HepG2 (cell line): ENCODE measurements at regions not wholly inside any gene's neighbourhood (a gene's known extent, or its start where the extent isn't known, plus 50 kb on each side); places are given as distances from the start of the nearest gene placed in this dataset.

ENCODE experiments used
- CREM ChIP-seq, 2 experiments: sonication (generic) in 1 of 2; formaldehyde crosslinking in 1 of 2; IDR thresholded peaks; 2 replicates each; pipeline versions ENCODE4 v1.4.0 to v1.6.1; 2016 to 2020; ENCODE audit warnings: antibody characterized with exemption in 1 of 2, mild to moderate bottlenecking in 1 of 2, missing genetic modification reagents in 1 of 2
- HDAC6 ChIP-seq: fragments of 200-600 bp; sonication (generic); IDR thresholded peaks from 2 replicates; pipeline ENCODE4 v1.7.0; 2017; ENCODE audit warnings: mild to moderate bottlenecking, antibody characterized with exemption, low read length, low read depth
- MTA3 ChIP-seq: sonication (generic); formaldehyde crosslinking; IDR thresholded peaks from 2 replicates; pipeline ENCODE4 v1.4.0; 2020; ENCODE audit warnings: missing genetic modification reagents
- MXI1 ChIP-seq: IDR thresholded peaks from 3 replicates; pipeline ENCODE4 v1.6.1; 2012; ENCODE audit warnings: low read depth, low read length, inconsistent platforms, borderline replicate concordance
- MZF1 ChIP-seq: sonication (generic); formaldehyde crosslinking; IDR thresholded peaks from 2 replicates; pipeline ENCODE4 v1.8.1; 2023; ENCODE audit warnings: mild to moderate bottlenecking, missing genetic modification reagents, borderline replicate concordance
- NFE2L2 ChIP-seq: fragments of 150-350 bp; IDR thresholded peaks from 2 replicates; pipeline ENCODE4 v1.6.1; 2014; ENCODE audit warnings: low read length
- NFRKB ChIP-seq: fragments of 450-650 bp; IDR thresholded peaks from 2 replicates; pipeline ENCODE4 v1.6.1; 2017
- NR2F2 ChIP-seq: IDR thresholded peaks from 2 replicates; pipeline ENCODE4 v1.6.1; 2012; ENCODE audit warnings: low read depth, inconsistent platforms, borderline replicate concordance
- RFX3 ChIP-seq: IDR thresholded peaks from 2 replicates; pipeline ENCODE4 v1.6.1; 2016; ENCODE audit warnings: missing biosample characterization, missing genetic modification reagents
- RNF2 ChIP-seq: fragments of 450-650 bp; conservative IDR thresholded peaks from 2 replicates; pipeline ENCODE4 v1.6.1; 2016; ENCODE audit warnings: low read depth
- SMARCE1 ChIP-seq: fragments of 450-650 bp; IDR thresholded peaks from 2 replicates; pipeline ENCODE4 v1.6.1; 2017; ENCODE audit warnings: borderline replicate concordance
- TBX3 ChIP-seq: fragments of 450-650 bp; IDR thresholded peaks from 2 replicates; pipeline ENCODE4 v1.6.1; 2017; ENCODE audit warnings: antibody characterized with exemption, mild to moderate bottlenecking, inconsistent platforms, borderline replicate concordance
- TSC22D2 ChIP-seq: sonication (generic); formaldehyde crosslinking; IDR thresholded peaks from 2 replicates; pipeline ENCODE4 v1.5.1; 2020; ENCODE audit warnings: missing genetic modification reagents, mild to moderate bottlenecking, borderline replicate concordance
- U2AF1 ChIP-seq: fragments of 200-400 bp; formaldehyde crosslinking; optimal IDR thresholded peaks from 2 replicates; pipeline ENCODE3; 2017; ENCODE audit warnings: mild to moderate bottlenecking, low read depth, low read length
- ZFP90 ChIP-seq: sonication (generic); formaldehyde crosslinking; IDR thresholded peaks from 2 replicates; pipeline ENCODE4 v1.8.0; 2022; ENCODE audit warnings: missing genetic modification reagents, mild to moderate bottlenecking, inconsistent platforms, borderline replicate concordance
- ZFY ChIP-seq: sonication (generic); formaldehyde crosslinking; IDR thresholded peaks from 2 replicates; pipeline ENCODE4 v1.4.0; 2020; ENCODE audit warnings: missing genetic modification reagents
- ZNF614 ChIP-seq: IDR thresholded peaks from 2 replicates; pipeline ENCODE4 v1.6.1; 2018; ENCODE audit warnings: missing biosample characterization, missing genetic modification reagents, inconsistent platforms, borderline replicate concordance
- ZSCAN20 ChIP-seq: sonication (generic); formaldehyde crosslinking; IDR thresholded peaks from 2 replicates; pipeline ENCODE4 v1.4.0; 2020; ENCODE audit warnings: missing genetic modification reagents, mild to moderate bottlenecking, borderline replicate concordance
- TF ChIP-seq, protein P1 (sequence below): sonication (generic); formaldehyde crosslinking; conservative IDR thresholded peaks from 2 replicates; pipeline ENCODE4 v1.8.0; 2022; ENCODE audit warnings: mild to moderate bottlenecking, moderate library complexity, missing genetic modification reagents
- TF ChIP-seq, protein P2 (sequence below): sonication (generic); formaldehyde crosslinking; IDR thresholded peaks from 2 replicates; pipeline ENCODE4 v1.5.1; 2020; ENCODE audit warnings: missing genetic modification reagents, mild to moderate bottlenecking, borderline replicate concordance
- TF ChIP-seq, protein P3 (sequence below): sonication (generic); formaldehyde crosslinking; IDR thresholded peaks from 2 replicates; pipeline ENCODE4 v1.5.1; 2020; ENCODE audit warnings: mild to moderate bottlenecking, missing genetic modification reagents, borderline replicate concordance
- TF ChIP-seq, protein P4 (sequence below): sonication (generic); formaldehyde crosslinking; IDR thresholded peaks from 2 replicates; pipeline ENCODE4 v1.5.1; 2020; ENCODE audit warnings: mild to moderate bottlenecking, missing genetic modification reagents, moderate library complexity

DNA sequence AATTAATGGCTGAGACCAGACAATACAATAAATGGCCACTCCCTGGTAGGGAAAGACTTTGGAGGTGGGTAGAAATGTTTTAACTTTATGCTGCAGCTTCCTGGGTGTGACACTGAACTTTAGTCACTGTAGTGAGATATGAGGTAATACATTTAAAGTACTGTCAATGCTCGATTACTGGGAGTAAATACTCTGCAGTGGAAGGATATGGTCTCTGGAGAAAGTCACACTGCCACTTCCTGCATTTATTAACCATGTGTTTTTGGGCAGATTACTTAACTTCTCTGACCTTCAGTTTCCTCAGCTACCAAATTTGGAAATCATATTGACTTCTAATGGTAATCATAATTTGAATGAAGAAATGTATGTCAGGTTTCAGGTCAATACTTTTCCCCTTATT, 317.1 kb upstream of the TGFBR2 start (continued):
- TF ChIP-seq, protein P1, sequence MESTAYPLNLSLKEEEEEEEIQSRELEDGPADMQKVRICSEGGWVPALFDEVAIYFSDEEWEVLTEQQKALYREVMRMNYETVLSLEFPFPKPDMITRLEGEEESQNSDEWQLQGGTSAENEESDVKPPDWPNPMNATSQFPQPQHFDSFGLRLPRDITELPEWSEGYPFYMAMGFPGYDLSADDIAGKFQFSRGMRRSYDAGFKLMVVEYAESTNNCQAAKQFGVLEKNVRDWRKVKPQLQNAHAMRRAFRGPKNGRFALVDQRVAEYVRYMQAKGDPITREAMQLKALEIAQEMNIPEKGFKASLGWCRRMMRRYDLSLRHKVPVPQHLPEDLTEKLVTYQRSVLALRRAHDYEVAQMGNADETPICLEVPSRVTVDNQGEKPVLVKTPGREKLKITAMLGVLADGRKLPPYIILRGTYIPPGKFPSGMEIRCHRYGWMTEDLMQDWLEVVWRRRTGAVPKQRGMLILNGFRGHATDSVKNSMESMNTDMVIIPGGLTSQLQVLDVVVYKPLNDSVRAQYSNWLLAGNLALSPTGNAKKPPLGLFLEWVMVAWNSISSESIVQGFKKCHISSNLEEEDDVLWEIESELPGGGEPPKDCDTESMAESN (CRISPR knock-in tag) = no peak
- TF ChIP-seq, protein P2, sequence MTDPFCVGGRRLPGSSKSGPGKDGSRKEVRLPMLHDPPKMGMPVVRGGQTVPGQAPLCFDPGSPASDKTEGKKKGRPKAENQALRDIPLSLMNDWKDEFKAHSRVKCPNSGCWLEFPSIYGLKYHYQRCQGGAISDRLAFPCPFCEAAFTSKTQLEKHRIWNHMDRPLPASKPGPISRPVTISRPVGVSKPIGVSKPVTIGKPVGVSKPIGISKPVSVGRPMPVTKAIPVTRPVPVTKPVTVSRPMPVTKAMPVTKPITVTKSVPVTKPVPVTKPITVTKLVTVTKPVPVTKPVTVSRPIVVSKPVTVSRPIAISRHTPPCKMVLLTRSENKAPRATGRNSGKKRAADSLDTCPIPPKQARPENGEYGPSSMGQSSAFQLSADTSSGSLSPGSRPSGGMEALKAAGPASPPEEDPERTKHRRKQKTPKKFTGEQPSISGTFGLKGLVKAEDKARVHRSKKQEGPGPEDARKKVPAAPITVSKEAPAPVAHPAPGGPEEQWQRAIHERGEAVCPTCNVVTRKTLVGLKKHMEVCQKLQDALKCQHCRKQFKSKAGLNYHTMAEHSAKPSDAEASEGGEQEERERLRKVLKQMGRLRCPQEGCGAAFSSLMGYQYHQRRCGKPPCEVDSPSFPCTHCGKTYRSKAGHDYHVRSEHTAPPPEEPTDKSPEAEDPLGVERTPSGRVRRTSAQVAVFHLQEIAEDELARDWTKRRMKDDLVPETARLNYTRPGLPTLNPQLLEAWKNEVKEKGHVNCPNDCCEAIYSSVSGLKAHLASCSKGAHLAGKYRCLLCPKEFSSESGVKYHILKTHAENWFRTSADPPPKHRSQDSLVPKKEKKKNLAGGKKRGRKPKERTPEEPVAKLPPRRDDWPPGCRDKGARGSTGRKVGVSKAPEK (CRISPR knock-in tag) = no peak
- TF ChIP-seq MZF1 (CRISPR knock-in tag) = no peak
- TF ChIP-seq CREM (IDR thresholded peaks at IDR 0.05) = peak; percentile 72
- no peak for TF ChIP-seq CREM (CRISPR knock-in tag; IDR thresholded peaks at IDR 0.05)
- TF ChIP-seq NFRKB = no peak
- TF ChIP-seq, protein P3, sequence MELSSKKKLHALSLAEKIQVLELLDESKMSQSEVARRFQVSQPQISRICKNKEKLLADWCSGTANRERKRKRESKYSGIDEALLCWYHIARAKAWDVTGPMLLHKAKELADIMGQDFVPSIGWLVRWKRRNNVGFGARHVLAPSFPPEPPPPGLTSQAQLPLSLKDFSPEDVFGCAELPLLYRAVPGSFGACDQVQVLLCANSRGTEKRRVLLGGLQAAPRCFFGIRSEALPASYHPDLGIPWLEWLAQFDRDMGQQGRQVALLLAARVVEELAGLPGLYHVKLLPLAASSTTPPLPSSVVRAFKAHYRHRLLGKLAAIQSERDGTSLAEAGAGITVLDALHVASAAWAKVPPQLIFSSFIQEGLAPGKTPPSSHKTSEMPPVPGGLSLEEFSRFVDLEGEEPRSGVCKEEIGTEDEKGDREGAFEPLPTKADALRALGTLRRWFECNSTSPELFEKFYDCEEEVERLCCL (CRISPR knock-in tag) = no peak
- no peak for TF ChIP-seq U2AF1
- TF ChIP-seq HDAC6 = no peak
- TF ChIP-seq MXI1 = peak; percentile 10; the same call in 1 of the 3 replicates
- no peak for TF ChIP-seq NFE2L2
- no peak for TF ChIP-seq MTA3 (CRISPR knock-in tag)
- no peak for TF ChIP-seq ZNF614 (CRISPR knock-in tag)
- TF ChIP-seq SMARCE1 = no peak
- no peak for TF ChIP-seq ZFP90 (CRISPR knock-in tag)
- TF ChIP-seq TSC22D2 = no peak
- TF ChIP-seq ZFY = no peak
- TF ChIP-seq NR2F2 = no peak
- no peak for TF ChIP-seq TBX3
- TF ChIP-seq, protein P4, sequence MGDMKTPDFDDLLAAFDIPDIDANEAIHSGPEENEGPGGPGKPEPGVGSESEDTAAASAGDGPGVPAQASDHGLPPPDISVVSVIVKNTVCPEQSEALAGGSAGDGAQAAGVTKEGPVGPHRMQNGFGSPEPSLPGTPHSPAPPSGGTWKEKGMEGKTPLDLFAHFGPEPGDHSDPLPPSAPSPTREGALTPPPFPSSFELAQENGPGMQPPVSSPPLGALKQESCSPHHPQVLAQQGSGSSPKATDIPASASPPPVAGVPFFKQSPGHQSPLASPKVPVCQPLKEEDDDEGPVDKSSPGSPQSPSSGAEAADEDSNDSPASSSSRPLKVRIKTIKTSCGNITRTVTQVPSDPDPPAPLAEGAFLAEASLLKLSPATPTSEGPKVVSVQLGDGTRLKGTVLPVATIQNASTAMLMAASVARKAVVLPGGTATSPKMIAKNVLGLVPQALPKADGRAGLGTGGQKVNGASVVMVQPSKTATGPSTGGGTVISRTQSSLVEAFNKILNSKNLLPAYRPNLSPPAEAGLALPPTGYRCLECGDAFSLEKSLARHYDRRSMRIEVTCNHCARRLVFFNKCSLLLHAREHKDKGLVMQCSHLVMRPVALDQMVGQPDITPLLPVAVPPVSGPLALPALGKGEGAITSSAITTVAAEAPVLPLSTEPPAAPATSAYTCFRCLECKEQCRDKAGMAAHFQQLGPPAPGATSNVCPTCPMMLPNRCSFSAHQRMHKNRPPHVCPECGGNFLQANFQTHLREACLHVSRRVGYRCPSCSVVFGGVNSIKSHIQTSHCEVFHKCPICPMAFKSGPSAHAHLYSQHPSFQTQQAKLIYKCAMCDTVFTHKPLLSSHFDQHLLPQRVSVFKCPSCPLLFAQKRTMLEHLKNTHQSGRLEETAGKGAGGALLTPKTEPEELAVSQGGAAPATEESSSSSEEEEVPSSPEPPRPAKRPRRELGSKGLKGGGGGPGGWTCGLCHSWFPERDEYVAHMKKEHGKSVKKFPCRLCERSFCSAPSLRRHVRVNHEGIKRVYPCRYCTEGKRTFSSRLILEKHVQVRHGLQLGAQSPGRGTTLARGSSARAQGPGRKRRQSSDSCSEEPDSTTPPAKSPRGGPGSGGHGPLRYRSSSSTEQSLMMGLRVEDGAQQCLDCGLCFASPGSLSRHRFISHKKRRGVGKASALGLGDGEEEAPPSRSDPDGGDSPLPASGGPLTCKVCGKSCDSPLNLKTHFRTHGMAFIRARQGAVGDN (CRISPR knock-in tag) = no peak
- TF ChIP-seq ZSCAN20 (CRISPR knock-in tag) = no peak
- no peak for TF ChIP-seq RFX3
- TF ChIP-seq RNF2 = no peak
